NCI-H1436 treated with DMSO at 0.1 percent for 48 hours (cell line): ENCODE measurements at regions not wholly inside any gene's neighbourhood (a gene's known extent, or its start where the extent isn't known, plus 50 kb on each side); places are given as distances from the start of the nearest gene placed in this dataset.

Experiments used
- DNase-seq: peaks from one replicate; lab custom pipeline; 2025; lab: John Stamatoyannopoulos, UW

DNA sequence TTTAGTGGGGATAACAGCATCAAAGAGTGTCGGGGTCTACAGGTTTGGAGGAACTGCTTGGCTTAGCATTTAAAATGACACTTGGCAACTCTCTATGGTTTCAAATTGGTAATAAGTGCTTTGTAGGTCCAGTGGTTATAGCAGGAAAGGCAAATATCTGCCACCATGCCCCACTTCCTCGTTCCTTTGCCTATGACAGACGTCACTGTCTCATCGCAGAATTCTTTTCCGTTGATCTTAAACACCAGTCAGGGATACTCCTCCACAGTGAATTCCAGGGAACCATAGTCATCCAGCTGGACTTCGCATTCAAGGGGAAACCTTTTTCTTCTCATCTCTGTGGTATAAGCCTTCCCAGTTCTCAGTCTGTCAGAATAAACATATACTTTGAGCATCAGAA lies 319.1 kb downstream of the GPAT3 start:
- DNase-seq: no peak

DNA sequence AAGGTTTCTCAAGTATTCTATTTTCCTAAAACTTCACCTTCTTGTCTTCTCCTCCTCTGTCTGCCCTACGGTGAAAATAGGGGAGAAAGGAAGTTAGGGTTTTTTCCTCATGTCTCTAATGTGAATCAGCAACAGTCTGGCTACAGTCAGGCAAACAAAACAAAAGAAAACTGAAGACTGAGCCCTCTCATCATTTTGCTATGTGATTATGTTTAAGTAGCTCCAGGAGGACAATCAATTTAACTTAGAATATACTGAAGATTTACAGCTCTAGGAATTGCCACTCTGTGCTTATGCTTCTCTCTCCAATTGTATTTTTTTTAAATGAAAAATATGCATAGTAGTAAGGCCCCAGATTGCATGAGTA lies 316.2 kb downstream of the GPAT3 start:
- DNase-seq: no peak

DNA sequence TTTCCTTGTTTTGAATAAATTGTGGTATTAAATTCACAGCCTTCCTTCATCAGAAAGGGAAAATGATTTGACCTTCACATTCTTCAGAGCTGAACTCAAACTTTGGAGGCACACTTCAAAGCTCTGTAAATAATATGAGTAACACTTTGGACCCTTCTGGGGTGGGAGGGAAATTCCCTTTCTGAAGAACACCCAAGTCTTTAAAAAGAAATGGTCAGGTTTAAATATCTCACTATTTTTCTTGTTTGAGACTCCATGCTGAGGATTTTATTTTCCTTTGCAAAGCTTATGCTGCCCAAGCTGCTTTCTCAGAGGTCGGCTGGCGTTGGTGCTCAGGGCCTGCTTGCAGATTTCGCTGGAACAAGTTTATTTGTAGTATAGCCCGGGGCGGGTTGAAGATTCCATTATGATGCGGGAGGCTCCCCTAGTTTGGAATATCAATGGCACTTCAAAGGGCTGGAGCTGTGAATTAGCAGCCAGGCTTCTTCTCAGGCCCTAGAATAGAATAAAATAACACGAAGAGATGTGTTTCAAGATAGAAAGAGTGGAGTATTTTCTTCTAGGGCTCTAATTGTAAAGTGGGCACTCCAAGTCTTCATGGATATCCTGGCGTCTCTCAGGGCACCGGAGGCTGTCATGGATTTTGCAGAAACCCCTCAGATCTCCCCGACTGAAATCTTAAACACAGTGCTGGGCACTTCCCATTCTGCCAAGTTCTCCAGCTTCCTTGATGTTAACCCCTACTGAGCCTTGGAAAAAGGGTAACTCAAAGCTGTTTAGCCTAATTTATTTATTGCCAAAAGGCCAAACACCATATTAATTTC lies 315.6 kb downstream of the GPAT3 start:
- no peak for DNase-seq

- DNase-seq: no peak
These were observed 314.5 kb downstream of the GPAT3 start for GRCh38 chr4:83850435-83850834.

GRCh38 chr4:83846193-83846830 lies 310.4 kb downstream of the GPAT3 start:
- no peak for DNase-seq

GRCh38 chr4:83839615-83840014 lies 303.7 kb downstream of the GPAT3 start:
- no peak for DNase-seq

DNA sequence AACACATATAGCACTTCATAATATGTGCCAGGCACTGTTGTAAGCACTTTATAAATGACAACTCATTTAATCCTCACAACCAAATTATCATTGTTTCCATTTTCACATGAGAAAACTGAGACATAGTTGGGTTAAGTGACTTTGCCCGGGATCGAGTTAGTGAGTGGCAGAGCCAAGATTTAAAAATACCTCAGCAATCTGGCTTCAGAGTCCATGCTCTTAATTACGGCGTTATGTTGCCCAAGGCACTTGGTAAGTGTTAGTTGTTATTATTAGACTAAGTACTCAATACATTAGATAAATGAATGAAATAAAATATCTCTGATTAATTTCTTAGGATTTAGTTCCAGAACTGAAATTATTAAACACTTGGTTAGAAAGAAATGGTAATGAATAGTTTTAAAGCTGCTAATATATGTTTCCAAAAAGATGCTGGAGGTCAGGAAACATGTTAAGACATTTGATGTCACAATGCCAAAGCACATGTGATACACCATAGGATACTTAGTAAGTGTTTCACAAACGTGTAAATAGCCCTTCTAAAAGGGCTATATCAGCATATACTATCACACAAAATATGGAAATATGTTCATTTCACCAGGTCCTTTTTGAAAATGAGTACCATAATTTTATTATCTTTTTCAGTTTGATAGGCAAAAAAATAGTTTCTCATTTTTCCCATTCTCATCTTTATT lies 301.9 kb downstream of the GPAT3 start:
- no peak for DNase-seq

DNA sequence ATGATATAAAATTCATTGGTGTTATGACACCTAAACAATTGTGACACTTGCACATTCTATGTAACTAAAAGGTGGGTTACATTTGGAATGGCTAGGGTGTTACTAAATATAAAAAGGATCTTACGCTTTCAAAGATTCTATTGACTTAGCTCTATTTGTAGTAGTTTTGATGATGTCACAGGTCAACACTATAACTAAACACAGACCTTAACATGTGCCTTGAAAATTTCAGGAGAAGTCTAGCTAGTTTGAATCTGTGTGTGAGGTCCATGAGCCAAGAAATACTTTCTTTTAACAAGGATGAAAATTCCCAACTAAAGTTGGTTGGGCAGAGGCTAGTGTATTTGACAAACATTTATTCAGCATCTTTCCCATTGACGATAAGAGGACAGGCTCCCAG lies 298.0 kb downstream of the GPAT3 start:
- no peak for DNase-seq

GRCh38 chr4:83832110-83832825 lies 296.4 kb downstream of the GPAT3 start:
- DNase-seq: no peak

- no peak for DNase-seq
These were observed 295.7 kb downstream of the GPAT3 start for GRCh38 chr4:83831588-83831987.

DNA sequence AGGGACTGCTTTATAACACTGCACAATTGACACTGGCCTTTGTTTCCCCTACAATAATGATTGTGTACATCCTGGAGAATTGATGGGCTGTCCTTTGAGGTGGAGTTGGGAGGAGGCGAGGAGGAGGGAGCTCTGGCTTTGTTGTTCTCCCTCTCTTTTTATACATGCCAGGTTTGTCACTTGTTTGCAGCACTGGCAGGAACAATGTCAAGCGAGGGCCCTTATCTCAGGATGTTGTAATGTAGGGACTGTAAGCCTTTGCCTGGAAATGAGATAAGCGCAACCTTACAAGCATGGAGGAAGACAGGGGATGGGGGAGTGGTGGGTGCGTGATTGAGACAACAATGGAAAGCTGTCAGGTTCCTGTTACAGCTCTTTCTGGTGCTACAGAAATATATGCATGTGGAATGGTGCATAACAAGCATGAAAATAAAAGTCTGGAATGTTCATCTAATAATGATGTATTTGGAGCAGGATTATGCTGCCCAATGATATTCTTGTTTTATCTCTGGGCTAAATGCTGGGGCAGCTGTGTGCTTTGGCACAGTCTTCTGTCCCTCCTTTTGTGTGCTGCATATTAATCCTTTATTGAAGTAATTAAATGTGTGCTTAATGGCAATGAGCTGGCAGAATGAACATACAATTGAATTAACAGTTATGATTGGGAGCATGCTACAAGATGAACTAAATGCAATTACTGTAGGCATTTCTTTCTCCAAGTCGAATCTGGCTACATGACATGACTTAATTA lies 294.4 kb downstream of the GPAT3 start:
- no peak for DNase-seq

- no peak for DNase-seq
These were observed 292.7 kb downstream of the GPAT3 start for GRCh38 chr4:83828601-83829000.

DNA sequence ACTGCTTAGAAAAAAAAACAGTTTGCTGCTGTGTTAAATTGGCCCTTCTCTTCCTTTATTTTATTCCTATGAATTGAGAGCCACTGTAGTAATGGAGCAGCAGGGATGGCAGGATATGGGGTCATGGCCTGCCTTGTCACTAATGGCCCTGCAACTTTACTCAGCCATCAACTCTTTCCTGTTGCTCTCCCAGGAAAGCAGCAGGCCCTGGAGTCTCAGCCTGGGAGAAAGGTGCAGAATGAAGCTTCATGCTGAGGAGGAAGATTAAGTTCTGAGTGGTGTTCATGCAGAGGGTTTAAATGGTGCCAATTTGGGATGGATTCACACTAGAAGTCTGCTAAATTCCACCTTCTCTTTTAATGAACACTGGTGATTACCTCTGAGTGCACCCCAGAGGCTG lies 285.6 kb downstream of the GPAT3 start:
- no peak for DNase-seq

DNA sequence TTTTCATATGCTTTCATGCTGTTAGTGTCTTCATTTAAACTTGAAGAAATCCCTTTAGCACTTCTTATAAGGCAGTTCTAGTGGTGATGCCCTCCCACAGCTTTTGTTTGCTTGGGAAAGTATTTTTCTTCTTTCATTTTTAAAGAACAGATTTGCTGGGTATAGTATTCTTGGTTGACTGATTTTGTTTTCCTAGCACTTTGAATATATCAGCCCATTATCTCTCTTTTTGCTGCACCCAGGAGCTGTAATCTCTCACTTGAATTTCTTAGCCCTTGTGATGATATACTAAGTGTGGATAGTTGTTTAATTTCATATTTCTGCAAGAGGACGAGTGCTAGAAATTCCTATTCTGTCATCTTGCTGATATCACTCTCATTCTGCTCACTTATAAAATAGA lies 283.7 kb downstream of the GPAT3 start:
- no peak for DNase-seq

GRCh38 chr4:83810428-83810827 lies 274.5 kb downstream of the GPAT3 start:
- no peak for DNase-seq

DNA sequence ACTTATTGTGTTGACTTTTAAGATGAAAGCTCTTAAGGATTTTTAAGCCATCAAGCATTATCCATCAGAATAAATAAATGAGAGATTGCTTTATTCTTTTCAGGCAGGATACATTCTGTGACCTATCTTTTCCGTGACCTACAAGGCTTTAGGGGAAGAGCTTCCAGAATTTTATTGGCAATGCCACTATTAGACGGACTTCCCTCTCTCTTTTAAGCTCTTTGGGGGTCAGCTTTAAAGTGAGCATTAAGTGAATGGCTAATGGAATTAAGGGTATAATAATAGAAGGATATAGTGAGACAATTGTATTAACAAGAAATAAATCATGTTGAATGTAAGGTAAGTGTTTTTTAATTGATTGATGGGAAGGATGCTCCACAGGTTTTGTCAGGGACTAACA lies 273.7 kb downstream of the GPAT3 start:
- DNase-seq: no peak

DNA sequence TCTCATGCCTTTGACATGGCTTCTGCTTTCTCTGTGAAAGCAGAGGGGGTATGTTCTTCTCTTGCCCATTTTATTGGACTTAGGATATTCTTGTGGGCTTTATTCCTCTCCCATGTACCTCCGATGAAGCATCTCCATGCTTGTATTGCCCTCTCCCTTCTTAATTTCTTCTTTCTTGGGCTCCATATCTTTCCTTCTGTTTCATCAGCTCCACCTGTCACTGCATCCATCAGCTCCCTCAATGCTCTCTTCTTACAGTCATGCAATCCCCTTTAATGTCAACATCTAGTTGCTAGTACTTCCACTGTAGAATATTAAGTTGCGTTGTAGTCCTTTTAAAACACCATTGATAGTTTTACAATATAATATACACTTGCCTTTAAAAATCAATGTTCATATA lies 257.6 kb downstream of the GPAT3 start:
- DNase-seq: no peak

GRCh38 chr4:83785891-83786290 lies 250.0 kb downstream of the GPAT3 start:
- no peak for DNase-seq

DNA sequence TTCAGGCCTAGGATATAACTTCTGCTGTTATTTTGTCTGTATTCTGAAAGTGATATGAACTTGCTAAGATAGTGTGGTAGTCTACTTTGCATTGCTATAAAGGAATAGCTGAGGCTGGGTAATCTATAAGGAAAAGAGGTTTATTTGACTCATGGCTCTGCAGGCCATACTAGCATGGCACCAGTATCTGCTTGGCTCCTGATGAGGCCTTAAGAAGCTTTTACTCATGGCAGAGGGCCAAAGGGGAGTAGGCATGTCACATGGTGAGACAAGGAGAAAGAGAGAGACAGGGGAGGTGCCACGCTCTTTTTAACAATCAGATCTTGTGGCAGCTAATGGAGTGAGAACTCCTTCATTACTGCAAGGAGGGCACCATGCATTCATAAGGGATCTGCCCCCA lies 247.3 kb downstream of the GPAT3 start:
- DNase-seq: no peak

DNA sequence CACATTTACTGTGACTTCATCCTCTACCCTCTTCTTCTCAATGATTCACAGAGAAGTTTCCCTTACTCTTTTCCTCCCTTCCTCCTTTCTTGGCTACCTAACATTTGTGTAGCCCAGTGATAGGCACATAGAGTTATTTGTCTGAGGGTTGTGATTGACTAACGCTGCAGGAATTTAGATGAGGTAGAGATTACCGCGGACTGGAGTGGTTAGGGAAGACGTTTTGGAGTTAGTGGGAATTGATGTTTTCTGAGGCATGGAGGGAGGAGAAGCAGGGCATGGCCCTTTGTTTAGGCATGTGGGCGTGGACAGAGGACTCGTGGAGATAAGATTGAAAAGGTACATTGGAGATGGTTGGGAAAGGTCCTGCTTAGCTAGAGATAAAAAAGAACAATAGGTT lies 246.7 kb downstream of the GPAT3 start:
- no peak for DNase-seq

GRCh38 chr4:83781434-83781833 lies 245.5 kb downstream of the GPAT3 start:
- DNase-seq: no peak
